ENCODE measurements at regions not wholly inside any gene's neighbourhood (a gene's known extent, or its start where the extent isn't known, plus 50 kb on each side); places are given as distances from the start of the nearest gene placed in this dataset.

DNA sequence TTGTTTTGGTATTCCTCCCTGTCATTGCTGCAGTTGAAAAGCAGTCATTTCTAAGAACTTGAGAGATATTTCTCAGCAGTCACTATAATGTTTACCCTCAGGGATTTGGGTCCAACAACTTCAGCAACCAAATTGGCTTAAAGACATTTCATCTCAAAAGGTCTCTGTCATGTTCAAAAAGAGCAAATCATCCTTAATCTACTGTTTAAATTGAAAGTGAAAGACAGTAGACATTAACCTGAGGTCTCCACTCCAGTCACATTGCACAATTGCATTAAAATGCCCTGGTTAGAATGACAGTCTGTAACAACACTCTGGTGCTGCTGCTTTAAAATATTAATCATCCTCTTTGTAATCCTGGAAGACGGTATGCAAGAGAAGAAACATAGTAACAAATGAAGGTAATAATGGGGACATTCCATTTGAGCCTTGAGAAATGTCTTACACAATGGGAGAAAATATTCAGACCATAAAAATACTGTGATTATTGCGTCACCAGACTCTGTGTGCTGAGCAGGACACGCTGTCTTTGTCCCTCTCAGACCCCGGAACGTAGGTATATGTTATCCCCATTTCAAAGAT is 90.2 kb upstream of the UNC5C start:
- no peaks in the 10 kb centered on the region for H3K36me3 ChIP-seq (ENCODE audit: control insufficient read depth in 2 of 2, insufficient read depth in 2 of 2, low read length in 1 of 2)
- H3K9ac ChIP-seq (ENCODE audit: control insufficient read depth, insufficient read depth, low read length) = no peak overlapping the region
- no peaks in the 10 kb centered on the region for H3K27me3 ChIP-seq (replicated peaks in 1 of 2; ENCODE audit: control insufficient read depth in 2 of 2, insufficient read depth in 2 of 2, low read length in 1 of 2)
- H3K4me1 ChIP-seq (ENCODE audit: control insufficient read depth, insufficient read depth, low read length) = no peaks in the 10 kb centered on the region
- POLR2A ChIA-PET = no interaction called here
- WGBS (ENCODE audit: insufficient coverage, insufficient replicate concordance, low lambda C conversion rate, missing lambda C conversion rate) = 6% methylated on average over 5 of the region's 5 CpGs
- no peak overlapping the region for H2AFZ ChIP-seq (ENCODE audit: control insufficient read depth, low read depth, low read length)
- H3K4me2 ChIP-seq (ENCODE audit: control insufficient read depth, insufficient read depth) = no peak overlapping the region
- FAIRE-seq (no peak), ATAC-seq (peak; percentile 63), DNase-seq (ENCODE audit: low read depth, low spot score) (no peak)
- no peaks in the 10 kb centered on the region for H3K79me2 ChIP-seq (ENCODE audit: control insufficient read depth, insufficient read depth, low read length)
- intact Hi-C loops (cut with micrococcal nuclease; ENCODE audit: unreplicated experiment) = no loop called here
- no TSS peak for BruUV-seq (replicated peaks)
- no peak overlapping the region for H3K4me3 ChIP-seq
- RAD21 ChIA-PET (ENCODE audit: unreplicated experiment) = no interaction called here
- in situ Hi-C loops (cut with MboI) = no loop called here
- H4K20me1 ChIP-seq (ENCODE audit: control insufficient read depth, insufficient read depth) = no peaks in the 10 kb centered on the region
- TF ChIP-seq STAT1 (conservative IDR thresholded peaks at IDR 0.05) = no peak
- TF ChIP-seq, protein P1, sequence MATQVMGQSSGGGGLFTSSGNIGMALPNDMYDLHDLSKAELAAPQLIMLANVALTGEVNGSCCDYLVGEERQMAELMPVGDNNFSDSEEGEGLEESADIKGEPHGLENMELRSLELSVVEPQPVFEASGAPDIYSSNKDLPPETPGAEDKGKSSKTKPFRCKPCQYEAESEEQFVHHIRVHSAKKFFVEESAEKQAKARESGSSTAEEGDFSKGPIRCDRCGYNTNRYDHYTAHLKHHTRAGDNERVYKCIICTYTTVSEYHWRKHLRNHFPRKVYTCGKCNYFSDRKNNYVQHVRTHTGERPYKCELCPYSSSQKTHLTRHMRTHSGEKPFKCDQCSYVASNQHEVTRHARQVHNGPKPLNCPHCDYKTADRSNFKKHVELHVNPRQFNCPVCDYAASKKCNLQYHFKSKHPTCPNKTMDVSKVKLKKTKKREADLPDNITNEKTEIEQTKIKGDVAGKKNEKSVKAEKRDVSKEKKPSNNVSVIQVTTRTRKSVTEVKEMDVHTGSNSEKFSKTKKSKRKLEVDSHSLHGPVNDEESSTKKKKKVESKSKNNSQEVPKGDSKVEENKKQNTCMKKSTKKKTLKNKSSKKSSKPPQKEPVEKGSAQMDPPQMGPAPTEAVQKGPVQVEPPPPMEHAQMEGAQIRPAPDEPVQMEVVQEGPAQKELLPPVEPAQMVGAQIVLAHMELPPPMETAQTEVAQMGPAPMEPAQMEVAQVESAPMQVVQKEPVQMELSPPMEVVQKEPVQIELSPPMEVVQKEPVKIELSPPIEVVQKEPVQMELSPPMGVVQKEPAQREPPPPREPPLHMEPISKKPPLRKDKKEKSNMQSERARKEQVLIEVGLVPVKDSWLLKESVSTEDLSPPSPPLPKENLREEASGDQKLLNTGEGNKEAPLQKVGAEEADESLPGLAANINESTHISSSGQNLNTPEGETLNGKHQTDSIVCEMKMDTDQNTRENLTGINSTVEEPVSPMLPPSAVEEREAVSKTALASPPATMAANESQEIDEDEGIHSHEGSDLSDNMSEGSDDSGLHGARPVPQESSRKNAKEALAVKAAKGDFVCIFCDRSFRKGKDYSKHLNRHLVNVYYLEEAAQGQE (IDR thresholded peaks at IDR 0.05; ENCODE audit: low read depth, low read length) = no peak
- TF ChIP-seq RFX5 (IDR thresholded peaks at IDR 0.05; ENCODE audit: low read depth, low read length) = no peak
- TF ChIP-seq RAD21 (IDR thresholded peaks at IDR 0.05; ENCODE audit: insufficient read depth, low read depth, low read length) = no peak
- TF ChIP-seq TBL1XR1 (IDR thresholded peaks at IDR 0.05; ENCODE audit: low read depth, low read length) = no peak
- TF ChIP-seq, protein P2, sequence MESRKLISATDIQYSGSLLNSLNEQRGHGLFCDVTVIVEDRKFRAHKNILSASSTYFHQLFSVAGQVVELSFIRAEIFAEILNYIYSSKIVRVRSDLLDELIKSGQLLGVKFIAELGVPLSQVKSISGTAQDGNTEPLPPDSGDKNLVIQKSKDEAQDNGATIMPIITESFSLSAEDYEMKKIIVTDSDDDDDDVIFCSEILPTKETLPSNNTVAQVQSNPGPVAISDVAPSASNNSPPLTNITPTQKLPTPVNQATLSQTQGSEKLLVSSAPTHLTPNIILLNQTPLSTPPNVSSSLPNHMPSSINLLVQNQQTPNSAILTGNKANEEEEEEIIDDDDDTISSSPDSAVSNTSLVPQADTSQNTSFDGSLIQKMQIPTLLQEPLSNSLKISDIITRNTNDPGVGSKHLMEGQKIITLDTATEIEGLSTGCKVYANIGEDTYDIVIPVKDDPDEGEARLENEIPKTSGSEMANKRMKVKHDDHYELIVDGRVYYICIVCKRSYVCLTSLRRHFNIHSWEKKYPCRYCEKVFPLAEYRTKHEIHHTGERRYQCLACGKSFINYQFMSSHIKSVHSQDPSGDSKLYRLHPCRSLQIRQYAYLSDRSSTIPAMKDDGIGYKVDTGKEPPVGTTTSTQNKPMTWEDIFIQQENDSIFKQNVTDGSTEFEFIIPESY (IDR thresholded peaks at IDR 0.05) = no peak
- no peak for TF ChIP-seq SPI1 (IDR thresholded peaks at IDR 0.05; ENCODE audit: borderline replicate concordance, insufficient read depth, low read depth, low read length)
- TF ChIP-seq POU2F2 (IDR thresholded peaks at IDR 0.05; ENCODE audit: borderline replicate concordance, low read depth, low read length) = no peak
- TF ChIP-seq, protein P3, sequence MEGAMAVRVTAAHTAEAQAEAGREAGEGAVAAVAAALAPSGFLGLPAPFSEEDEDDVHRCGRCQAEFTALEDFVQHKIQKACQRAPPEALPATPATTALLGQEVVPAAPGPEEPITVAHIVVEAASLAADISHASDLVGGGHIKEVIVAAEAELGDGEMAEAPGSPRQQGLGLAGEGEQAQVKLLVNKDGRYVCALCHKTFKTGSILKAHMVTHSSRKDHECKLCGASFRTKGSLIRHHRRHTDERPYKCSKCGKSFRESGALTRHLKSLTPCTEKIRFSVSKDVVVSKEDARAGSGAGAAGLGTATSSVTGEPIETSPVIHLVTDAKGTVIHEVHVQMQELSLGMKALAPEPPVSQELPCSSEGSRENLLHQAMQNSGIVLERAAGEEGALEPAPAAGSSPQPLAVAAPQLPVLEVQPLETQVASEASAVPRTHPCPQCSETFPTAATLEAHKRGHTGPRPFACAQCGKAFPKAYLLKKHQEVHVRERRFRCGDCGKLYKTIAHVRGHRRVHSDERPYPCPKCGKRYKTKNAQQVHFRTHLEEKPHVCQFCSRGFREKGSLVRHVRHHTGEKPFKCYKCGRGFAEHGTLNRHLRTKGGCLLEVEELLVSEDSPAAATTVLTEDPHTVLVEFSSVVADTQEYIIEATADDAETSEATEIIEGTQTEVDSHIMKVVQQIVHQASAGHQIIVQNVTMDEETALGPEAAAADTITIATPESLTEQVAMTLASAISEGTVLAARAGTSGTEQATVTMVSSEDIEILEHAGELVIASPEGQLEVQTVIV (IDR thresholded peaks at IDR 0.05; ENCODE audit: borderline replicate concordance, partially characterized antibody) = no peak
- SMC1A ChIA-PET (ENCODE audit: uncharacterized antibody, unreplicated experiment) = no interaction called here
- H3K27ac ChIP-seq (ENCODE audit: control insufficient read depth, insufficient read depth) = no peak overlapping the region
- CTCF ChIA-PET = no interaction called here
- H3K9me3 ChIP-seq (replicated peaks; ENCODE audit: control insufficient read depth, insufficient read depth, low read length) = no peaks in the 10 kb centered on the region

All from GM12878 (cell line).